NCI-H187 treated with DMSO at 0.1 percent for 48 hours (cell line): ENCODE measurements at regions not wholly inside any gene's neighbourhood (a gene's known extent, or its start where the extent isn't known, plus 50 kb on each side); places are given as distances from the start of the nearest gene placed in this dataset.
"Not testable (repeated sequence)": the region's sequence is repeated elsewhere in the genome, so short reads cannot be mapped to it uniquely, and the experiment has no call there.

Source experiments
- DNase-seq: peaks from one replicate; lab custom pipeline; 2025; lab: John Stamatoyannopoulos, UW

DNA sequence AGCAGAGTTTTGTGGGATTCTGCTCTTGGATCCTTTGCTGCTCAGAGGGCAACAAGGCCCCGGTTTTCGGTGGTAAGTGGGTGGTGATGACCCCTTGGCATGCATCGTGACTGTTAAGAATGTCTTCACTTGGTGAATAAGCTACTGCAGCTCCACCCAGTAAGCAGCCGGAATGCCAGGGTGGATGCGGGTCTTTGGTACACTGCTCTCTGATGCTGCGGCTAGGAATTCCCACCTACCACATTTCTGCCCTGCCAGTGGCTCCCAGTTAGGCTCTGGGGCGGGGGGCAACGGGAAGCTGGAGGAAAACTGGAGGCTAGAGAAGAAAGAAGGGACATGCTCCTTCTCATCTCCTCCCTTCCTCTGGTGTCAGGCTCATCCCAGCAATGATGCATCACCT lies 180.4 kb upstream of the GALNT2 start:
- DNase-seq, result no peak

DNA sequence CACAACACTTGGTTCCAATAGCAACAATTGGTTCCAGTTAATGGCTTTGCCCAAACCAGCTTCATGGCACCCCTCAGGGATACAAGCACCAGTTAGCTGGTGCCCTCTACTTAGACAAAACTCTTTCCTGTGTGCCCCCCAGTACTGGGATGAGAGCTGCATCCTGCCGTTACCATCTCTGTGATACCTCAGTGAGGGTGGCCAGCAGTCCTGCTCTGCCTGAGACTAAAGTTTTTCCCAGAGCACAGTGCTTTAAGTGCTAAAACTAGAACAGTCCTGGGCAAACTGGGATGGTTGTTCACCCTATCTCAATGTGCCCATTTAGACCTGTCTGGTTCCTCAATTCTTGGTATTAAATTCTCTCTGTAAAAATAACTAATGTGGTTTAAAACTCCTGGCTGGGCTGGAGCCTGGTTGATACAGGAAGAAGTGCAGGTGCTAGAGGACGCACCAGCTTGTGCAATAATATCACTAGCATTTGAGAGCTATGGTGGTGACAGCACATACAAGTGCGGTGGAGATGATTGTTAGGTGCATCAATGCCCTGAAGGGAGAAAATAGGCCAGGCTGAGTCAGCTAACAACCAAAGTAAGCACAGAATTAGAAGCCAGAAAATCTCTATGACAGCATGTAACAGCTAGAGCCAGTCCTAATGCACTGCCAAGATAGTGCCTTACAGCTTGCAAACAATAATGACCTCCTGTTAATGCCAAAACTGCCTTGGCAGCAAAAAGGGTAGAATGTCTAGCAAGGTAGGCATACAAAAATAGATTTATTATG lies 179.8 kb upstream of the GALNT2 start:
- DNase-seq, result no peak

DNA sequence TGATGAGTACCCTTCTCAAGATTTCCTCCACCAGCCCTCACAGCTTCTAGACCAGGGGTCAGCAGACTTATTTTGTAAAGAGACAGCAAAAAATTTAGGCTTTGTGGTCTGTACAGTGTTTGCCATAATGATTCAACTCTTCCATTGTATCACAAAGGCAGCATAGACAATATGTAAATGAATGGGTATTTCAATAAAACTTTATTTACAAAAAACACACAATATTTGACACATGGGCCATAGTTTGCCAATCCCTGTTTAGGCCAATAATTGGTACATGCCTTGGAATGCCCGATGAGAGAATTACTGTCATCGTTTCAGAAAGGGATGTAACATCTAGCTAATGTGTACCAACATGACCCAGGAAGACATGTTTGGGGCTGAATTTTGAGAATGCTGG lies 178.9 kb upstream of the GALNT2 start:
- no peak for DNase-seq

DNA sequence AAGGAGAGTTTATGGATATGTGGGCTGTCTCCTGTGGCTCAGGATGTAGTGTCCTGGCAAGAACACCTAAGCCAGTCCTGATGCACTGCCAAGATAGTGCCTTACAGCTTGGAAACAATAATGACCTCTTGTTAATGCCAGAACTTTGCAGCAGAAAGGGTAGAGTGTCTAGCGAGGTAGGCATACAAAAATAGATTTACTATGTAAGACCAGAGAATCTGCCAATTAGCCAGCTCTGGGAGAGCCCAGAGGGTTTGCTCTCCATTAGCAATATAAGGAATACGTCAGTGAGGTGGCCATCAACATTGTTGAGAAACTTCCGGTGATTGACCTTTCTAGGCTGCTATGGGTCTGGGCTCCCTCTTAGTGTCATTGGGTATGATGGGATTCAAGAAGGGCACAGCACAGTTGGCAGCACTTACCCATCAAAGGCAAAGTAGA lies 178.5 kb upstream of the GALNT2 start:
- no peak for DNase-seq

DNA sequence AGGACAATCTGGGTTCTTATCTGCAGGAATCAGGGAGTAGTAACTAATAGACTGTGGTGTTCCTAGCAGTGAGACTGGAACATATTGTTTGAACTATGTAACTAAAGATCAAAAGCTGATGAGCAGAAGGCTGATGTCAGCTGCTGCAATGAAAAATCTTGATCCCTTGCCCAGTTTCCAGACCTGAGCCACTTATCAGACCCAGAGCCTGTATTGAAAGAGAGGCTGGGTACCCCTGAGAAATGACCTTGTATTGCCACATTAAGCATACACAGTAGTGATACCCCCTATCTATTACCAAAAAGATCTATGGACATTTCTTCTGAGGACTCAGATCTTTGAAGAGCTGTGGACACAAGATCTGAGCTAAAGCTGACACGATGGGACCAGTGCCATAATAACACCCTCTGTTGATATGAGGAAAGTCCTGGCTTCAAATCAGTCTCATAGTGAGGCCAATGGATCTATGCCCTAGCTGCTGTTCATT lies 178.0 kb upstream of the GALNT2 start:
- no peak for DNase-seq

DNA sequence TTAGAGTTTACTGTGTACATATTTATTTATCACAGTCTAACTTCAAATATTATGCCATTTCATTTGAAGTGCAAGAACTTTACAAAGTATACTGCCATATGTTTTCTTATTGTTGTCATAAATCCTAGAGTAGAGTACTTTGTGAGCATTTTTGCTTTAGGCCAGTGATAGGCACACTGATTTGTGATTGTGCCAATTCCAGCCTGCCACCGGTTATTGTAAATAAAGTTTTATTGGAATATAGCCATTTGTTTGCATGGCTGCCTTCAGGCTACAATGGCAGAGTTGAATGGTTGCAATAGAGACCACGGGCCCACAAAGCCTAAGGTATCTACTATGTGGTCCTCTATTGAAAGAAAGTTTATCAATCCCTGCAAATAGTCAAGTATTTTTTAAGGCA lies 175.8 kb upstream of the GALNT2 start:
- DNase-seq, result no peak

DNA sequence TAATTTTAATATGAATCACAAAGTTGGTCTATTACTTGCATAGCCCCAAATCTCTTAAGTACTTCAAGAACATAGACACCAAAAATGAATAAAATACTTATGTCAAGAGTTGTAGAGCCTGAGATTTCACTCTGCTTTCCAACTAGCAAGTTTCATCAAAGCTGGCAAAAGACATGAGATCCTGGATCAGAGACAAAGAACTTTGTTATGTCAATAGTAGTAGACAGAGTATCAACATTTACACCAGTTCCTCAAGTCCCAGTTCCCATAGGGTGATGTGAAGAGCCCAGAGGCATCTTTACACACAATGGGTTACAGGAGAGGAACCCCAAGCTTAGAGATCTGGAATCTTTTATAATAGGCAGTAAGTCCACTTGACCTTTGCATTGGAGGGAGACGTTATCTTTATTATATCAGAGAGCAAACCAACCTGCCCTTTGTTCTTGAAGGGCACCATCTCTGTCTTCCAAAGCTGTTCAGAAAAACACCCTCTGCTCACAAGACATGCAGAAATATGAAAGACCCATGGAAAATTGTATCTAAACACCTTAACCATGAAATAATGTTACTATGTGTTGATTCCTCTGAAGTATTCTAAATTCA lies 174.4 kb upstream of the GALNT2 start:
- DNase-seq, result no peak

DNA sequence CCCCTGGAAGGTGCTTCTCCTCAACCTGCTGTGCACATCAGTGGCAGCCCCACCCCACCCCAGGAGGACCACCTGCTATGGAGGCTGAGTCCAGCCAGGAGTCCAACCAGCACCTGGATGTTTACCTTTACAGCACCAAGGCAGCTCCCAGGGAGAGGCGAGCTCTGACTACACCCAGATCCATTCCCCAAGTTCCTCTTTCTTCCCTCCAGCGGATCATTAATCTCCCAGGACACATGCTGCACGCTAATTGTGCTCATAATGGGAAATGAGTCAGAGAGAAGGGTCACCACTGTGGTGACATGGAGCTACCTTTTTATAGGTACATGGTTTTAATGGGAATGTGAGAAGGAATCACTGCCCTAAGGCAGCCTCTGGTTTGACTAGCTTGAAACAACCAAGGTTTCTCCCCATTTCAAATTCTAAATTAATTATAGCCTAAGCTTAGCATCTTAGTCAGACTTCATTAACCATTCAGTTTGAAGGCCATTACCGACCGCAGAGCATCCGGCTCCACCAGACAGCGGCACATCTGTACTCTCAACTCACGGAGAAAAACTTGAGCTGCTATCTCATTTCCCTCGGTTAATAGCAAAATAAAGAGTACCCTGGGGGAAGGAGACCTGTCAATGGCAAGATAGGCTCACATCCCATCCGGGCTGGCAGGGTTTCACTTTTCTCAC lies 173.1 kb upstream of the GALNT2 start:
- no peak for DNase-seq

DNA sequence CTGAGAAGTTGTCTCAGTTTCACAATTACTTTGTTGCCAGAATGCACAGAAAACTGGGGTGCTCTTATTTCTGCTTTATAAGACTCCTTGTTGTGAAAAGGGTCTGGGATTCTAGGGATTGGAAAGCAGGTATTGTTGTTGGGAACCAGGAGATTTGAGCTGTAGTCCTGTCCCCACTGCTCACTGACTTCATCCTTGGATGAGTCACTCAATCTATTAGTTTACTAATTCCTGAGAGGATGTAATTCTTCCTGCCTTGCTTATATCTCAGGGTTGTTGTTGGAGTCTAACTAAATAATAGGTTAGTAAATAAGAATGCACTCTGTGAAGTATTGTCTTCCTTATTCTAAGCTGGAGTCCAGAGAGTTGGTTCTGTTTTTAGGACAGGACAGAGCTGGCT lies 172.5 kb upstream of the GALNT2 start:
- DNase-seq, result no peak

DNA sequence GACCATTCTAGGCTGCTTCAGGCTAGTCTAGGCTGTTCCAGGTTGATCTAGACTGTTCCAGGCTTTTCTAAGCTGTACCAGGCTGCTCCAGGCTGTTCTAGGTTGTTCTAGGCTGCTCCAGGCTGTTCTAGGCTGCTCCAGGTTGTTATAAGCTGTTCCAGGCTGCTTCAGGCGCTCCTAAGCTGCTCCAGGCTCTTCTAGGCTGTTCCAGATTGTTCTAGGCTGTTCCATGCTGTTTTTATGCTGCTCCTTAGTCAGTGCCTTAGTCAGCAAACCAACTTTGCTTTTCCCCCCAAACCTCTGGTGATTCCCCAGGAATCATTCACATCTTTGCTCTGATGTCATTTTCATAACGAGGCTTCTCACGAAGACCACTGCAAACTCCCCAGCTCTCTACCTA lies 171.4 kb upstream of the GALNT2 start:
- no peak for DNase-seq

DNA sequence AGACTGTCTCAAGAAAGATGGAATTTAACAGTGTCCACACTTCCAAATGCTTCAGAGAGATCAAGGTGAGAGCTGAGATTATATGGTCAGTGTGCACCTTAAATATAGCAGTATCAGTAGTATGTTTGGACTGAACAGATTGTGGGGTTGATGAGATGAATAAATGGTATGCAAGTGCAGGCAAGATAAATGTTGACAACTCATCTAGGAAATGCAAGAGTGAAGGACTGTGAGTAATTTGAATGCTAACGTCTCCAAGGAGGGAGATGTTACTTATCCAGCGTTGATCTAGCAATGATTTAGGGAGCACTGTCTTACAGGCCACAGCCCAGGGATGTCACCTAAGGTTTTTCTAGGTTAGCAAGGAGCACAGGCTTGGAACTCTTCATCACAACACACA lies 170.7 kb upstream of the GALNT2 start:
- DNase-seq, result no peak

DNA sequence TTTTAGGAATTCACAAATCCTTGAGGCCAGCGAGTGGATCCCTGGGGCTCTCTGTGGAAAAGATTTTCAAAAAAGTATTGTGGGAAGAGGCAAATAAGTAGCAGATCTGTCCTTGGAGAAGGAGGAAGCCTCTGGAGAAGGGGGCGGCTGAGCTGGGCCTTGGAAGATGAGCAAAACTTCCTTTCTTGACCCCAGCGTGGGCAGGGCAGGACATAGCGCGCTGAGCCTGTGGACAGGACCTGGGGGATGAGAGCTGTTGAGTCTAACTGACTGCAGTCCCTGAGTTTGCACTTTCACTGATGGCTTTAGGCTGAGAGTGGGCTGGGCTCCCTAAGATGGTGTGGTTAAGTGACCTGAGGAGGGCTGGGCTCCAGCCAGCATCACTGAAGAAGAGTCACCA lies 170.2 kb upstream of the GALNT2 start:
- DNase-seq, result no peak

DNA sequence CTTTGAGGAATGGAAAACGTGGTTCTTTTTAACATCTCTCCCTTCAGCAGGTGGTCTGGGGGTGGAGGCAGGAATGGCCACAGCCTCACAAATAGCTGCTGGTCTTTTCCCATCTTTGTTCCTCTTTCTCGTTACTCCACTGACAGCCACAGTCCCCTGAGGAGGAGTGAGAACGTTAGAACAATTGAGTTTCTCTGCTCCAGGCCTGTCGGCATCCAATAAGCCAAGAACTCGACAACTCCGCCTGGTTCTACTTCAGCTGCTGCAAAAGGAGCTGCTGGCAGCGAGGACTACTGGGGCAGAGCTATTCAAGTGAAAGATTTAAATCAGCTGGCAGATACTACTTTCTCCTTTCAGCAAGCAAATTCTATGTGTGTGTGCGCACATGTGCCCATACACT lies 169.5 kb upstream of the GALNT2 start:
- DNase-seq, result no peak

DNA sequence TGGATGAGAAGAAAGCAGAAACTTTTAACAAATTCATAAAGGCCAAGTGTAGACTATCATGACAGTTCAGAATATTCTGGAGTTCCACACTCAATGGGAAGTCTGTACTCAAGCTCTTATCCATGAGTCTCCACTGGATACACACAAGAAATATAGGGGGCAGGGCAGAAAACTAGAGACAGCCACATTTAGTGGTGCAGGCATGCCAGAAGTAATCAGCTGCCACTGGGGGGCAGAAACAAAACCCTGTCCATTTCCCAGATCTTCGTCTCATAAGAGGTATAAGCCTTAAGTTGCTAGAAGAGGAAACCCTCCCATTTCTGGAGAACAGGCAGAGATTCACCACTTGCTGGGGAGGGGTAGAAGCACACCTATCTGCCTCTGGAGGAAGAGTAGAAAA lies 166.8 kb upstream of the GALNT2 start:
- DNase-seq, result no peak

DNA sequence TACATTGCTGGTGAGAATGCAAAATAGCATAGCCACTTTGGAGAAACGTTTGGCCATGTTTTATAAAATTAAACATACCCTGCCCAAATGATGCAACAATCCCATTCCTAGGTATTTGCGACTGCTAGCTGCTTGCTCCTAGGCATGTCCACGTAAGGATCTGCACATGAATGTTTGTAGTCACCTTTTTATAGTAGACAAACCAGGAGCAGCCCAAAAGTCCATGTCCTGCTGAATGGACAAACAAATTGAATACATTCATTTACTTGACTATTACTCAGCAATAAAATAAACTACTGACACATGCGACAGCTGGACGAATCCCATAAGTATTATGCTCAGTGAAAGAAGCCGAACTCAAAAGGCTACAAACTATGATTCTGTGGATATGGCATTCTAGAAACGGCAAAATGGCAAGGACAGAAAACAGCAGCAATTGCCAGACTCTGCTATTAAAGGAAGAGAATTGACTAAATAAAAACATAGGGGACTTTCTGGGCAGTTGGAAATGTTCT lies 161.9 kb upstream of the GALNT2 start:
- DNase-seq, result no peak

DNA sequence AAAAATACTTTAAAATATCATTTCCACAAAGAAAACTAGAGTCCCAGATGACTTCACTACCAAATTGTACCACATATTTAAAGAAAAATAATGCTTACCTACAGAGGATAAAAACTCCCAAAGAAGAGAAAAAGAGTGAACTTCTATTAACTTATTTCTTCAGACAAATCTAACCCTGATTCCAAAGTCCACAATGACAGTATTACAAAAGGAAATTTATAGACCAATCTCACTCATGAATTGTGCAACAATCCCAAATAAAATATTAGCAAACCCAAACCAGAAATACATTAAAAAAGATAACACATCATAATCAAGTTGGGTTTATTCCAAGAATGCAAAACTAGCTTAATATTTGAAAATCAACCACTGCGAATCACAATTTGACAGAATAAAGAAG lies 161.4 kb upstream of the GALNT2 start:
- DNase-seq, result no peak

DNA sequence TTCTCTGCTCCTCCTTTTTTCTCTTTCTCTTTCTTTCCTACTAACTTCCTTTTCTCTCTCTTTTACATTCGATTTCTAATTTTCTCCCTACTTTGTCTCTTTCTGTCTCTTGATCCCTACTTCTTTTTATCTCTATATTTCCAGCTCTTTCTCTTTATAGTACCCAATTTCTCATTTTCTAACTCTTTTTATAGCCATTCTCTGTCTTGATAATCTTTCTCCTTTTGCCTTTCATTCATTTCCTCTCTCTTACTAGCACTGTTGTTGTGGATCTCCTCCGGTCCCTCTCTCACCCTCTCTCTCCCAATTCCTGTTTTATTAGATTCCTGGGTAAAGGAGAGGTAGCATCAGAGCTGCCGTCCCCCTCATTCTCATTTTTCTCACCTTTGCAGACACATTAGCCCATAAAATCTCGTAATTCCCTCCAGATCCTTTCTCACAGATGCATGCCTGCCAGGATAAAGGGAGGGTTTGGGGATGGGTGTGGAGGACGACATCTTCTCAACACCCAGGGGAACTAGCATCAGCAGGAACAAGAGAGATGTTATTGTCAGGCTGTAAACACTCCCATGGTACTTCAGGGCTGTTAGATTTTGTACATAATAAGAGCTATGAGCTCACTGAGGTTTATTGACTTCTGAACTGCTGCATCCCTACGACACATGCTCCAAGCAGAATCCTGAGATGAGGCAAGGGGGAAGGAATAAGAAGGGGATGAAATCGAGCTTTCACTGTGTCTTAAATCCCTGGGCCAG lies 159.0 kb upstream of the GALNT2 start:
- peak; percentile 79 for DNase-seq

DNA sequence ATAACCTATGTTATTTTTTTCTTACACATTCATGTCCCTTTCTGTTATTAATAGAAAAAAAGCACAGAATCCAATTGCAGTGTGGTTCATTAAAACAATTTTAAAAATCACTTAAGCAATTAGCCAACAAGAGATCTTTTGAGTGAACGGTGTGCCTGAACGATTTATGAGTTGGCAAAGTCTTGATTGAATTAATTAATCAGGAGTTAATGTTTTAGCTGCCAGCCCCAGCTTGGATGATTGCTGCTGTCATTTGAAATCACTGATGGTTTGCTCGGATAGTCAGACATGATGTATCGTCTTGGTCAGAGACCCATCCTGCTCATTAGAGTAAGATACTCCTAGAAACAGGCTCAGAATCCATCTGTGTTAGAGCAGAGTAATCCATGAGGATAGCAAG lies 158.3 kb upstream of the GALNT2 start:
- no peak for DNase-seq

DNA sequence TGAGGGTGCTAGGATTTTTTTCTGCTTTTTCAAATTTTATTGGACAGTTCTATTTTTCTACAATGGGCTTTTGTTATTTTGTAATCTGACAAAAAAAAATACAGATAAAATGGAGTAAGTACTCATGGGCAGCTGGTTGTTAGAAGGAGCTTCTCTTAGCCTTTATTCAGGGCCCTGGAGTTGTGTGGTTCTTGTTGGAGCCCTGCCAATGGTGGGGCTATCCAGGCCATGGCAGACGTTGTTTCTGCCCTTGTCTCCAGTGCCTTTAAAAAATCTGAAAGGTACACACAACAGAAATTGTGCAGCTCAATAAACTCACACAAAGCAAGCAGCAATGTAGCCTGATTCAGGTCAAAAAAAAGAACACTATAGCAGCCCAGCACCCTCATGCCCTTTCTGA lies 153.5 kb upstream of the GALNT2 start:
- no peak for DNase-seq

DNA sequence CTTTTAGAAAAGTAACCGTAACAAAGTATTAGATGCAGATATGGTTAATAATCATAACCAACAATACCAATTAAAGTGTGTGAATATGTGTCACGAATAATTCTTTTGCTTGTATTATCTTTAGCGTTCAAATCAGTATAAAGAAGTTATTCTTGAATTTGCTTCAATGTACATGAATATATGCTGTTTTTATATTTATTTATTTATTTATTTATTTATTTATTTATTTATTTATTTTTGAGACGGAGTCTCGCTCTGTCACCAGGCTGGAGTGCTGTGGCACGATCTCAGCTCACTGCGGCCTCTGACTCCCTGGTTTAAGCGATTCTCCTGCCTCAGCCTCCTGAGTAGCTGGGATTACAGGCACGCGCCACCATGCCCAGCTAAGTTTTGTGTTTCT lies 147.6 kb upstream of the GALNT2 start:
- DNase-seq, result not testable (repeated sequence)

DNA sequence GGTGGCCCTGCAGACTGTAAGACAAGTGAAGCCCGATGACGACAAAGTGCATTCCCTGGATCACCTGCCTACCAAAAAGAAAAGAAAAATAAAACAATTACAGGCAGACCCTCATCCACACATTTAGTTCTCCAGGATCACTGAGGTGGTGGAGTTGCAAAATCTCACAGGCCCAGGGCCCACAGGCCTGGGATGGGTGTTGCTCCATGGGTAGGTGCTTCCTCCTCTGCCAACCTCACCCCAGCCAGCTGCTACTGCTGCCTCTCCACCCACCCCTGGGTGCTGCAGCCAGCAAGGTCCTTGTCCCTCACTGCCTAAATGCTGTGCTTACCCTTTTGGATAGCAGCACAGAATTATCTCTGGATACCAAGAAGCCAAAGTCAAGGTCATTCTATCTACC lies 146.4 kb upstream of the GALNT2 start:
- DNase-seq, result no peak

DNA sequence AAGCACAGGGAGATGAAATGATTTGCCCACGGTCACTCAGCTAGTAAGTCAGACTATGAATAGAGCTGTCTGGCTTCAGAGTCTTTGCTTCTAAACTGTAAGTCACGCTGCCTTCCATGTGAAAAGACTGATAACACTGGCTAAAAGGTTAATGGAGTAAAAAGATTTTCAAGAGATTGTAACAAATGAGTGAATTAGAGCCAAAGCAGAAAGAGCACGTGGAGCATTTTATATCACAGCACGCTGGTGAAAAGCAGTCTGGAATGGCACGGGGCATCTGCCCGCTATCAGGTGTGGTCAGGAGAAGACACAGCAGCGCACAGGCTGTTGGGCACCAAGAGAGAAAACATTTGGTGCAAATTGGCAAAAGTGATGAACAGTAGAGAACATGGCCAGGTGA lies 144.8 kb upstream of the GALNT2 start:
- no peak for DNase-seq
